Astrocyte of the spinal cord (primary cell): ENCODE measurements at regions not wholly inside any gene's neighbourhood (a gene's known extent, or its start where the extent isn't known, plus 50 kb on each side); places are given as distances from the start of the nearest gene placed in this dataset.

Experiments
- DNase-seq: peaks from one replicate; pipeline ENCODE4 v3.0.0; 2011; ENCODE audit warnings: low read depth, low spot score
- H3K4me3 ChIP-seq: 2 replicates; pipeline ENCODE4 v1.5.1; 2011; ENCODE audit warnings: low read depth, mild to moderate bottlenecking, low read length, moderate library complexity
- CTCF ChIP-seq: IDR thresholded peaks from 2 replicates; pipeline ENCODE4 v1.5.1; 2012; ENCODE audit warnings: low read depth, mild to moderate bottlenecking, low read length, inconsistent platforms
- in situ Hi-C: cut with HindIII; loops from 2 replicates; pipeline ENCODE4 v1.10.0; 2017; ENCODE audit warnings: low sequenced_read_pairs

- in situ Hi-C loops: no loop called here
- DNase-seq: no peak
- no peak for TF ChIP-seq CTCF
- H3K4me3 ChIP-seq: no peak overlapping the region
Measured at GRCh38 chr7:47145982-47146381, 435.9 kb downstream of the TNS3 start.

- TF ChIP-seq CTCF: no peak
- in situ Hi-C loops: no loop called here
- no peak for DNase-seq
- no peak overlapping the region for H3K4me3 ChIP-seq
Measured at GRCh38 chr7:47145186-47145725, 436.7 kb downstream of the TNS3 start.

GRCh38 chr7:47143339-47143738 lies 438.6 kb downstream of the TNS3 start:
- in situ Hi-C loops: no loop called here
- no peak overlapping the region for H3K4me3 ChIP-seq
- peak; percentile 52 for DNase-seq
- no peak for TF ChIP-seq CTCF

GRCh38 chr7:47142867-47143175 lies 439.1 kb downstream of the TNS3 start:
- H3K4me3 ChIP-seq: no peak overlapping the region
- DNase-seq: no peak
- no peak for TF ChIP-seq CTCF
- in situ Hi-C loops: no loop called here

GRCh38 chr7:47142169-47142866 lies 439.6 kb downstream of the TNS3 start:
- in situ Hi-C loops: no loop called here
- no peak overlapping the region for H3K4me3 ChIP-seq
- DNase-seq: no peak
- TF ChIP-seq CTCF: no peak

- H3K4me3 ChIP-seq: no peak overlapping the region
- TF ChIP-seq CTCF: no peak
- in situ Hi-C loops: no loop called here
- no peak for DNase-seq
Measured at GRCh38 chr7:47132471-47132870, 449.4 kb downstream of the TNS3 start.
